Fibroblast of lung (primary cell): ENCODE measurements at regions not wholly inside any gene's neighbourhood (a gene's known extent, or its start where the extent isn't known, plus 50 kb on each side); places are given as distances from the start of the nearest gene placed in this dataset.

Source experiments
- DNase-seq, 2 donors: peaks; one replicate each; pipeline versions ENCODE4 v3.0.0 to v3.0.0-alpha.2; 2010; ENCODE audit warnings: low read depth in 2 of 2
- H2AFZ ChIP-seq: 2 replicates; pipeline ENCODE4 v1.5.1; 2012; ENCODE audit warnings: low read length, control low read depth, inconsistent platforms
- H3K27ac ChIP-seq: 2 replicates; pipeline ENCODE4 v1.5.1; 2011; ENCODE audit warnings: low read length, control low read depth; ENCODE audit not compliant: insufficient read depth
- H3K27me3 ChIP-seq: 2 replicates; pipeline ENCODE4 v1.5.1; 2011; ENCODE audit warnings: mild to moderate bottlenecking, low read length; ENCODE audit not compliant: control insufficient read depth, insufficient read depth
- H3K36me3 ChIP-seq: 2 replicates; pipeline ENCODE4 v1.5.1; 2011; ENCODE audit warnings: low read length; ENCODE audit not compliant: control insufficient read depth, insufficient read depth
- H3K4me1 ChIP-seq: 2 replicates; pipeline ENCODE4 v1.5.1; 2011; ENCODE audit warnings: low read length; ENCODE audit not compliant: control insufficient read depth, insufficient read depth; ENCODE audit errors: extremely low read depth
- H3K4me2 ChIP-seq: 2 replicates; pipeline ENCODE4 v1.5.1; 2011; ENCODE audit warnings: low read length, control low read depth; ENCODE audit not compliant: insufficient read depth; ENCODE audit errors: extremely low read depth
- H3K4me3 ChIP-seq, 4 experiments: fragments of 200-600 bp in 1 of 4; sonication (generic) in 1 of 4; replicated peaks in 1 of 4; 2 replicates each; pipeline ENCODE4 v1.5.1; 2011 to 2016; ENCODE audit warnings: low read length in 4 of 4, low read depth in 3 of 4, mild to moderate bottlenecking in 3 of 4, control low read depth in 2 of 4, inconsistent platforms in 1 of 4, mixed read lengths in 1 of 4; ENCODE audit not compliant: insufficient read depth in 1 of 4; ENCODE audit errors: control extremely low read depth in 1 of 4
- H3K79me2 ChIP-seq: 2 replicates; pipeline ENCODE4 v1.5.1; 2012; ENCODE audit warnings: mild to moderate bottlenecking, low read length, inconsistent platforms; ENCODE audit not compliant: control insufficient read depth, insufficient read depth
- H3K9ac ChIP-seq: 2 replicates; pipeline ENCODE4 v1.5.1; 2011; ENCODE audit warnings: mild to moderate bottlenecking, low read length, control low read depth; ENCODE audit not compliant: insufficient read depth
- H3K9me3 ChIP-seq: 2 replicates; pipeline ENCODE4 v1.5.1; 2012; ENCODE audit warnings: low read depth, low read length; ENCODE audit not compliant: control insufficient read depth, insufficient read depth
- H4K20me1 ChIP-seq: 2 replicates; pipeline ENCODE4 v1.5.1; 2011; ENCODE audit warnings: low read length; ENCODE audit not compliant: control insufficient read depth, insufficient read depth; ENCODE audit errors: extremely low read depth
- EZH2 ChIP-seq: IDR thresholded peaks from 2 replicates; pipeline ENCODE4 v1.5.1; 2012; ENCODE audit warnings: low read length, control low read depth, mild to moderate bottlenecking; ENCODE audit errors: missing control alignments
- TF ChIP-seq, protein P1 (sequence below), 2 donors: IDR thresholded peaks in 1 of 2; conservative IDR thresholded peaks in 1 of 2; 1 replicate in 1 of 2; 2 replicates in 1 of 2; pipeline ENCODE4 v1.5.1; 2011 to 2012; ENCODE audit warnings: low read length in 2 of 2, control low read depth in 1 of 2, inconsistent platforms in 1 of 2, low read depth in 1 of 2, mild to moderate bottlenecking in 1 of 2

DNA sequence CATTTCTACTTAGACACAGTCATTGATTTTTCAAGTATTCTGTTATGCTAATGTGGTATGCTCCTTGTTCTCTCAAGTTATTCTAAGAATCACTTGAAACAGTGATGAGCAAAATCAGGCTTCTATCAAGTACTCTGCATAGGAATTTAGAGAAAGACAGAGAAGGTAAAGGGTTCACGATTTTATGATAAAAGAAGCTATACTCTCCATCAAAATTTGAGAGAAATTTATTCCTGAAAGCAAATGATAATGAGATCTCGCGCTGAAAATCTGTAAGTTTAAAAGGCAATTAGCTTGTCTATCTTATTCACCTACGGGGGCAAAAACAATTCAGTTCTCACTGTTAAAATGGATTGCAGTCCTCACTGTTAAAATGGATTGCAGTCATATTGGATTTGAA is 1404.3 kb upstream of the FLRT2 start:
- no peaks in the 10 kb centered on the region for H3K4me1 ChIP-seq
- no peaks in the 10 kb centered on the region for H3K9me3 ChIP-seq
- no peak overlapping the region for H3K4me2 ChIP-seq
- H2AFZ ChIP-seq: no peak overlapping the region
- no peak for TF ChIP-seq EZH2
- TF ChIP-seq, protein P1, sequence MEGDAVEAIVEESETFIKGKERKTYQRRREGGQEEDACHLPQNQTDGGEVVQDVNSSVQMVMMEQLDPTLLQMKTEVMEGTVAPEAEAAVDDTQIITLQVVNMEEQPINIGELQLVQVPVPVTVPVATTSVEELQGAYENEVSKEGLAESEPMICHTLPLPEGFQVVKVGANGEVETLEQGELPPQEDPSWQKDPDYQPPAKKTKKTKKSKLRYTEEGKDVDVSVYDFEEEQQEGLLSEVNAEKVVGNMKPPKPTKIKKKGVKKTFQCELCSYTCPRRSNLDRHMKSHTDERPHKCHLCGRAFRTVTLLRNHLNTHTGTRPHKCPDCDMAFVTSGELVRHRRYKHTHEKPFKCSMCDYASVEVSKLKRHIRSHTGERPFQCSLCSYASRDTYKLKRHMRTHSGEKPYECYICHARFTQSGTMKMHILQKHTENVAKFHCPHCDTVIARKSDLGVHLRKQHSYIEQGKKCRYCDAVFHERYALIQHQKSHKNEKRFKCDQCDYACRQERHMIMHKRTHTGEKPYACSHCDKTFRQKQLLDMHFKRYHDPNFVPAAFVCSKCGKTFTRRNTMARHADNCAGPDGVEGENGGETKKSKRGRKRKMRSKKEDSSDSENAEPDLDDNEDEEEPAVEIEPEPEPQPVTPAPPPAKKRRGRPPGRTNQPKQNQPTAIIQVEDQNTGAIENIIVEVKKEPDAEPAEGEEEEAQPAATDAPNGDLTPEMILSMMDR (conservative IDR thresholded peaks at IDR 0.05 in 1 of 2, IDR thresholded peaks at IDR 0.05 in 1 of 2; ENCODE audit: low read depth in 1 of 2, low read length in 2 of 2): no peak
- no peaks in the 10 kb centered on the region for H3K36me3 ChIP-seq
- no peak for DNase-seq
- H3K4me3 ChIP-seq: no peak overlapping the region
- no peak overlapping the region for H3K27ac ChIP-seq
- no peaks in the 10 kb centered on the region for H3K27me3 ChIP-seq
- H4K20me1 ChIP-seq: no peaks in the 10 kb centered on the region
- no peak overlapping the region for H3K9ac ChIP-seq
- no peaks in the 10 kb centered on the region for H3K79me2 ChIP-seq

DNA sequence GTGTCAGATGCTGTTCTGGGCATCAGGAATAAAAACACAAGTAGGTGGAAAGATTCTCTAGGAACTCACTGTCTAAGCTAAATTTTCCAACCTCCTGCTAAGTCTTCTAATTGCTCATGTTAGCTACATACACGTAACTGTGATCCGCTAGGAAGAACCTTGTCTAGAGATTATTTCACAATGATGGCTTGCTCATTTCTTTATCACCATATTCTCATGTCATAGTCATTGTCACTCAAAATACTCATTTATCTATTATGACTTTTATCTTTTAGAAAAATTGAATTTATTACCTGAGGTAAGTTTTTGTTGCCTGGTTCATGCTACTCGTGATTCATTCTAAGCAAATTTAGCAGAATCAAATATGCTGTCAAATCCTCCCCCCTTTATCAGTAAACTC is 1402.4 kb upstream of the FLRT2 start:
- Histone ChIP-seq H3K27me3 (no peaks in the 10 kb centered on the region), H3K36me3 (no peaks in the 10 kb centered on the region), H3K4me2 (no peak overlapping the region), H3K9me3 (no peaks in the 10 kb centered on the region), H4K20me1 (no peaks in the 10 kb centered on the region), H3K27ac (no peak overlapping the region), H3K4me1 (no peaks in the 10 kb centered on the region), H3K9ac (no peak overlapping the region), H3K4me3 (no peak overlapping the region), H3K79me2 (no peaks in the 10 kb centered on the region), H2AFZ (no peak overlapping the region)
- no peak for TF ChIP-seq EZH2
- TF ChIP-seq, protein P1 (conservative IDR thresholded peaks at IDR 0.05 in 1 of 2, IDR thresholded peaks at IDR 0.05 in 1 of 2; ENCODE audit: low read depth in 1 of 2, low read length in 2 of 2): no peak
- DNase-seq: no peak

DNA sequence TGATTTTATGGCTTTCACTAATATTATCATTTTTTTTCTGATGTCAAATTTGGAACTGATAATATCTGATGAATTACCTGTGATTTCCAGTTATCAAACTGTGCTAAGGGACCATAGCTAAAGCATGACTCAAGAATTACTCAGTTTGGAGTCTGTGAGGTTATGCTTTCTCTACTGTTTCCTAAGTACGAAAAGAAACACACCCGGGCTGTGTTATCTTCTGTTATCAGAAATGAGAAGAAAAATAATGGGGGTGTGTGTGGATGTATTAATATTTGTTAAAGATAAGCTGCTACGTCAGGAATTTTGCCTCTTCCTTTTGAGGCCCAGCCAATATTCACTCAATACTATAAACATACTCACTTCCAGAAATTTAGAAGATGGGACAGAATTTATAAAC is 1401.9 kb upstream of the FLRT2 start:
- H2AFZ ChIP-seq: no peak overlapping the region
- no peak overlapping the region for H3K9ac ChIP-seq
- no peak overlapping the region for H3K4me2 ChIP-seq
- TF ChIP-seq, protein P1 (conservative IDR thresholded peaks at IDR 0.05 in 1 of 2, IDR thresholded peaks at IDR 0.05 in 1 of 2; ENCODE audit: low read depth in 1 of 2, low read length in 2 of 2): no peak
- no peak for TF ChIP-seq EZH2
- H3K9me3 ChIP-seq: no peaks in the 10 kb centered on the region
- no peaks in the 10 kb centered on the region for H3K4me1 ChIP-seq
- no peak overlapping the region for H3K4me3 ChIP-seq
- no peaks in the 10 kb centered on the region for H3K27me3 ChIP-seq
- no peaks in the 10 kb centered on the region for H3K79me2 ChIP-seq
- no peak for DNase-seq
- H3K36me3 ChIP-seq: no peaks in the 10 kb centered on the region
- no peak overlapping the region for H3K27ac ChIP-seq
- no peaks in the 10 kb centered on the region for H4K20me1 ChIP-seq
